K562 (cell line): ENCODE measurements at regions not wholly inside any gene's neighbourhood (a gene's known extent, or its start where the extent isn't known, plus 50 kb on each side); places are given as distances from the start of the nearest gene placed in this dataset.

Experiments
- ATAC-seq: fragments of 200-7000 bp; cut with Tn5 transposase; 3 replicates; pipeline ENCODE4 v1.9.1; 2020; ENCODE audit warnings: moderate library complexity
- BruUV-seq: library from RNA; stranded (reverse); fragments of 400-500 nt; replicated peaks from 2 replicates; lab custom pipeline; 2021; lab: Mats Ljungman, UMichigan
- CTCF ChIA-PET: fragments of 300-600 bp; formaldehyde crosslinking; extraction: SDS; loops from one replicate; lab custom pipeline; 2021; ENCODE audit warnings: low intra/inter-chr PET ratio; lab: Yijun Ruan, JAX
- POLR2A ChIA-PET: fragments of 300-600, 350-650 bp; sonication (Branson Sonifier 250); formaldehyde crosslinking; extraction: SDS; loops from one replicate; lab custom pipeline; 2021; ENCODE audit warnings: antibody characterized with exemption, inconsistent platforms; lab: Yijun Ruan, JAX
- DNase-seq, 4 experiments: peaks; one replicate each; pipeline versions ENCODE4 v3.0.0 to v3.0.0-alpha.2; 2011 to 2018; ENCODE audit warnings: low spot score in 3 of 4, mixed read lengths in 3 of 4; ENCODE audit errors: extremely low read depth in 1 of 4
- FAIRE-seq: peaks from 2 replicates; lab custom pipeline; 2011; peaks lifted over from hg19 to GRCh38; lab: Jason Lieb, UNC
- H2AFZ ChIP-seq: 2 replicates; pipeline ENCODE4 v1.6.0; 2011; ENCODE audit warnings: low read depth, low read length, control low read depth, inconsistent platforms
- H3K27ac ChIP-seq: fragments of 200-600 bp; 3 replicates; pipeline ENCODE4 v1.8.0; 2011; ENCODE audit warnings: low read depth, mild to moderate bottlenecking, control low read depth, inconsistent platforms, low read length, moderate library complexity, mixed read lengths; ENCODE audit errors: extremely low read depth
- H3K27me3 ChIP-seq, 2 experiments: fragments of 300-600 bp in 1 of 2; 2 replicates in 1 of 2; 3 replicates in 1 of 2; pipeline versions ENCODE4 v1.6.0 to v1.8.0; 2011; ENCODE audit warnings: inconsistent platforms in 2 of 2, low read length in 2 of 2, mild to moderate bottlenecking in 1 of 2, mixed read lengths in 1 of 2, moderate library complexity in 1 of 2; ENCODE audit not compliant: control insufficient read depth in 2 of 2, insufficient read depth in 2 of 2
- H3K36me3 ChIP-seq: fragments of 300-600 bp; 3 replicates; pipeline ENCODE4 v1.8.0; 2011; ENCODE audit warnings: mild to moderate bottlenecking, low read length, inconsistent platforms; ENCODE audit not compliant: control insufficient read depth, insufficient read depth
- H3K4me1 ChIP-seq, 2 experiments: fragments of 200-600 bp in 1 of 2; replicated peaks in 1 of 2; 2 replicates in 1 of 2; 3 replicates in 1 of 2; pipeline versions ENCODE4 v1.5.1 to v1.8.0; 2011; ENCODE audit warnings: inconsistent platforms in 2 of 2, low read length in 2 of 2, mild to moderate bottlenecking in 1 of 2, mixed read lengths in 1 of 2, moderate library complexity in 1 of 2; ENCODE audit not compliant: control insufficient read depth in 2 of 2, insufficient read depth in 2 of 2
- H3K4me2 ChIP-seq: 2 replicates; pipeline ENCODE4 v1.6.1; 2011; ENCODE audit warnings: low read length, control low read depth, inconsistent platforms, mixed read lengths; ENCODE audit not compliant: insufficient read depth
- H3K4me3 ChIP-seq: fragments of 200-600 bp; sonication (generic), shearing (Covaris generic); 2 replicates; pipeline ENCODE4 v1.5.1; 2016; ENCODE audit warnings: control low read depth, inconsistent platforms
- H3K79me2 ChIP-seq: fragments of 200-600 bp; 3 replicates; pipeline ENCODE4 v1.8.0; 2011; ENCODE audit warnings: low read length, inconsistent platforms; ENCODE audit not compliant: control insufficient read depth, insufficient read depth
- H3K9ac ChIP-seq, 2 experiments: 2 replicates each; pipeline versions ENCODE4 v1.6.0 to v1.6.1; 2011; ENCODE audit warnings: low read depth in 2 of 2, low read length in 2 of 2, control low read depth in 1 of 2, inconsistent platforms in 1 of 2, mild to moderate bottlenecking in 1 of 2, mixed read lengths in 1 of 2; ENCODE audit not compliant: insufficient read depth in 1 of 2
- H3K9me1 ChIP-seq: one replicate; pipeline ENCODE4 v1.6.0; 2011; ENCODE audit warnings: inconsistent platforms, mild to moderate bottlenecking, low read length, moderate library complexity; ENCODE audit not compliant: control insufficient read depth, insufficient read depth
- H3K9me3 ChIP-seq: replicated peaks from 2 replicates; pipeline ENCODE4 v1.5.1; 2011; ENCODE audit warnings: low read depth, low read length, inconsistent platforms; ENCODE audit not compliant: control insufficient read depth, insufficient read depth
- H4K20me1 ChIP-seq: replicated peaks from 2 replicates; pipeline ENCODE4 v1.6.1; 2011; ENCODE audit warnings: low read length, inconsistent platforms, mixed read lengths; ENCODE audit not compliant: control insufficient read depth, insufficient read depth
- BRF1 ChIP-seq: IDR thresholded peaks from 3 replicates; pipeline ENCODE4 v1.6.1; 2011; ENCODE audit warnings: borderline replicate concordance, mild to moderate bottlenecking; ENCODE audit not compliant: insufficient read length; ENCODE audit errors: extremely low read depth
- KLF13 ChIP-seq: fragments of 450-650 bp; IDR thresholded peaks from 2 replicates; pipeline ENCODE4 v1.6.1; 2016; ENCODE audit warnings: missing genetic modification characterization, low read depth, mild to moderate bottlenecking, missing compliant biosample characterization, moderate library complexity, borderline replicate concordance
- NCOR1 ChIP-seq: fragments of 450-650 bp; IDR thresholded peaks from 2 replicates; pipeline ENCODE4 v1.6.1; 2016; ENCODE audit warnings: mild to moderate bottlenecking, moderate library complexity
- NRF1 ChIP-seq, 2 experiments: fragments of 450-650 bp; IDR thresholded peaks in 1 of 2; conservative IDR thresholded peaks in 1 of 2; 2 replicates each; pipeline ENCODE4 v1.6.1; 2014; ENCODE audit warnings: mild to moderate bottlenecking in 2 of 2
- SETDB1 ChIP-seq: IDR thresholded peaks from one replicate; pipeline ENCODE4 v1.6.1; 2012; ENCODE audit warnings: low read length, control low read depth, inconsistent platforms
- SP1 ChIP-seq: sonication (generic); formaldehyde crosslinking; IDR thresholded peaks from 2 replicates; pipeline ENCODE4 v1.8.1; 2022; ENCODE audit warnings: mild to moderate bottlenecking, missing genetic modification reagents
- SRSF1 ChIP-seq: fragments of 200-400 bp; formaldehyde crosslinking; IDR thresholded peaks from 2 replicates; pipeline ENCODE4 v1.6.1; 2017; ENCODE audit warnings: mild to moderate bottlenecking, low read depth, low read length, moderate library complexity
- TEAD4 ChIP-seq, 2 experiments: sonication (generic) in 1 of 2; formaldehyde crosslinking in 1 of 2; IDR thresholded peaks; 2 replicates each; pipeline versions ENCODE4 v1.6.1 to v1.8.0; 2012 to 2022; ENCODE audit warnings: borderline replicate concordance in 1 of 2, inconsistent platforms in 1 of 2, low read length in 1 of 2, mild to moderate bottlenecking in 1 of 2, missing genetic modification reagents in 1 of 2
- in situ Hi-C: fragments of 300-500 bp; cut with MboI; formaldehyde crosslinking; loops from 4 replicates; pipeline ENCODE4 v1.15.0; 2018; ENCODE audit warnings: inconsistent platforms, mixed read lengths
- intact Hi-C: fragments of 100-400 bp; cut with micrococcal nuclease; formaldehyde crosslinking; loops from 2 replicates; pipeline ENCODE4 v1.14.2; 2022
- TF ChIP-seq, protein P1 (sequence below): fragments of 200-800 bp; sonication (Bioruptor generic); IDR thresholded peaks from 2 replicates; pipeline ENCODE4 v1.6.1; 2016; ENCODE audit warnings: missing genetic modification characterization, missing compliant biosample characterization
- TF ChIP-seq, protein P2 (sequence below): fragments of 450-650 bp; formaldehyde crosslinking; IDR thresholded peaks from 2 replicates; pipeline ENCODE4 v1.4.0; 2020; ENCODE audit warnings: mild to moderate bottlenecking, moderate library complexity
- TF ChIP-seq, protein P3 (sequence below): fragments of 250-450 bp; sonication (Bioruptor Pico); IDR thresholded peaks from 2 replicates; pipeline ENCODE4 v1.5.0; 2021

DNA sequence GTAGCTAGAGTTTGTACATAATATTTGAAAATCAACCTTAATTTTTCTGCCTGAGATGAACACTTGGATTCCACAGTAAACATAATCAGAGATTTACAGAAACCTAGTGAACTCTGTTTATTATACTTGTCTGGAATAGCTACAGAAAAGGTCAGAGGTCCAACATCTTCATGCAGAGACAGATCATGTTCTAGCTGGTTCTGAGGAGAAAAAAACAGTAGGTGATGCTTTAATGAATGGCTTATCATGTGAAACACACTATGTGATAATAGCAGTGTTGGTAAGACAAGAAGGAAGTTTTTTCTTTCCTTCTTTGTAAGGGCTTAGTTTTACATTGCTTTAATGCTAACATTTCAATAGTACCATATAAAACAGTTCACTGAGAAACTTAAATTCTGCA lies 846.4 kb upstream of the ZEB2 start:
- H3K4me2 ChIP-seq, result no peak overlapping the region
- H3K79me2 ChIP-seq, result no peaks in the 10 kb centered on the region
- ATAC-seq, result no peak
- in situ Hi-C loops (no loop called here), intact Hi-C loops (no loop called here)
- FAIRE-seq, result no peak
- no peaks in the 10 kb centered on the region for H3K36me3 ChIP-seq
- no peaks in the 10 kb centered on the region for H4K20me1 ChIP-seq
- H3K4me3 ChIP-seq, result no peak overlapping the region
- H3K27me3 ChIP-seq, result no peaks in the 10 kb centered on the region
- ChIA-PET CTCF (no interaction called here), POLR2A (no interaction called here)
- no peak overlapping the region for H2AFZ ChIP-seq
- no peak overlapping the region for H3K9ac ChIP-seq
- no peaks in the 10 kb centered on the region for H3K9me3 ChIP-seq
- no peaks in the 10 kb centered on the region for H3K4me1 ChIP-seq
- TF ChIP-seq, protein P1, sequence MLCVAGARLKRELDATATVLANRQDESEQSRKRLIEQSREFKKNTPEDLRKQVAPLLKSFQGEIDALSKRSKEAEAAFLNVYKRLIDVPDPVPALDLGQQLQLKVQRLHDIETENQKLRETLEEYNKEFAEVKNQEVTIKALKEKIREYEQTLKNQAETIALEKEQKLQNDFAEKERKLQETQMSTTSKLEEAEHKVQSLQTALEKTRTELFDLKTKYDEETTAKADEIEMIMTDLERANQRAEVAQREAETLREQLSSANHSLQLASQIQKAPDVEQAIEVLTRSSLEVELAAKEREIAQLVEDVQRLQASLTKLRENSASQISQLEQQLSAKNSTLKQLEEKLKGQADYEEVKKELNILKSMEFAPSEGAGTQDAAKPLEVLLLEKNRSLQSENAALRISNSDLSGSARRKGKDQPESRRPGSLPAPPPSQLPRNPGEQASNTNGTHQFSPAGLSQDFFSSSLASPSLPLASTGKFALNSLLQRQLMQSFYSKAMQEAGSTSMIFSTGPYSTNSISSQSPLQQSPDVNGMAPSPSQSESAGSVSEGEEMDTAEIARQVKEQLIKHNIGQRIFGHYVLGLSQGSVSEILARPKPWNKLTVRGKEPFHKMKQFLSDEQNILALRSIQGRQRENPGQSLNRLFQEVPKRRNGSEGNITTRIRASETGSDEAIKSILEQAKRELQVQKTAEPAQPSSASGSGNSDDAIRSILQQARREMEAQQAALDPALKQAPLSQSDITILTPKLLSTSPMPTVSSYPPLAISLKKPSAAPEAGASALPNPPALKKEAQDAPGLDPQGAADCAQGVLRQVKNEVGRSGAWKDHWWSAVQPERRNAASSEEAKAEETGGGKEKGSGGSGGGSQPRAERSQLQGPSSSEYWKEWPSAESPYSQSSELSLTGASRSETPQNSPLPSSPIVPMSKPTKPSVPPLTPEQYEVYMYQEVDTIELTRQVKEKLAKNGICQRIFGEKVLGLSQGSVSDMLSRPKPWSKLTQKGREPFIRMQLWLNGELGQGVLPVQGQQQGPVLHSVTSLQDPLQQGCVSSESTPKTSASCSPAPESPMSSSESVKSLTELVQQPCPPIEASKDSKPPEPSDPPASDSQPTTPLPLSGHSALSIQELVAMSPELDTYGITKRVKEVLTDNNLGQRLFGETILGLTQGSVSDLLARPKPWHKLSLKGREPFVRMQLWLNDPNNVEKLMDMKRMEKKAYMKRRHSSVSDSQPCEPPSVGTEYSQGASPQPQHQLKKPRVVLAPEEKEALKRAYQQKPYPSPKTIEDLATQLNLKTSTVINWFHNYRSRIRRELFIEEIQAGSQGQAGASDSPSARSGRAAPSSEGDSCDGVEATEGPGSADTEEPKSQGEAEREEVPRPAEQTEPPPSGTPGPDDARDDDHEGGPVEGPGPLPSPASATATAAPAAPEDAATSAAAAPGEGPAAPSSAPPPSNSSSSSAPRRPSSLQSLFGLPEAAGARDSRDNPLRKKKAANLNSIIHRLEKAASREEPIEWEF (CRISPR knock-in tag), result no peak
- TF ChIP-seq SRSF1 (no peak), SETDB1 (no peak), BRF1 (no peak), NCOR1 (no peak), SP1 (CRISPR knock-in tag) (no peak), TEAD4 (IDR thresholded peaks at IDR 0.05; ENCODE audit: low read length) (no peak), TEAD4 (CRISPR knock-in tag; IDR thresholded peaks at IDR 0.05; ENCODE audit: borderline replicate concordance) (no peak), NRF1 (conservative IDR thresholded peaks at IDR 0.05 in 1 of 2, IDR thresholded peaks at IDR 0.05 in 1 of 2) (no peak), KLF13 (no peak)
- TF ChIP-seq, protein P2, sequence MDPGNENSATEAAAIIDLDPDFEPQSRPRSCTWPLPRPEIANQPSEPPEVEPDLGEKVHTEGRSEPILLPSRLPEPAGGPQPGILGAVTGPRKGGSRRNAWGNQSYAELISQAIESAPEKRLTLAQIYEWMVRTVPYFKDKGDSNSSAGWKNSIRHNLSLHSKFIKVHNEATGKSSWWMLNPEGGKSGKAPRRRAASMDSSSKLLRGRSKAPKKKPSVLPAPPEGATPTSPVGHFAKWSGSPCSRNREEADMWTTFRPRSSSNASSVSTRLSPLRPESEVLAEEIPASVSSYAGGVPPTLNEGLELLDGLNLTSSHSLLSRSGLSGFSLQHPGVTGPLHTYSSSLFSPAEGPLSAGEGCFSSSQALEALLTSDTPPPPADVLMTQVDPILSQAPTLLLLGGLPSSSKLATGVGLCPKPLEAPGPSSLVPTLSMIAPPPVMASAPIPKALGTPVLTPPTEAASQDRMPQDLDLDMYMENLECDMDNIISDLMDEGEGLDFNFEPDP, result no peak
- TF ChIP-seq, protein P3, sequence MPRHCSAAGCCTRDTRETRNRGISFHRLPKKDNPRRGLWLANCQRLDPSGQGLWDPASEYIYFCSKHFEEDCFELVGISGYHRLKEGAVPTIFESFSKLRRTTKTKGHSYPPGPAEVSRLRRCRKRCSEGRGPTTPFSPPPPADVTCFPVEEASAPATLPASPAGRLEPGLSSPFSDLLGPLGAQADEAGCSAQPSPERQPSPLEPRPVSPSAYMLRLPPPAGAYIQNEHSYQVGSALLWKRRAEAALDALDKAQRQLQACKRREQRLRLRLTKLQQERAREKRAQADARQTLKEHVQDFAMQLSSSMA (CRISPR knock-in tag), result no peak
- H3K9me1 ChIP-seq, result no peaks in the 10 kb centered on the region
- H3K27ac ChIP-seq, result no peak overlapping the region
- no peak for DNase-seq
- BruUV-seq, result no TSS peak
